Loucy (cell line): ENCODE measurements at regions not wholly inside any gene's neighbourhood (a gene's known extent, or its start where the extent isn't known, plus 50 kb on each side); places are given as distances from the start of the nearest gene placed in this dataset.

Source experiments
- H2AFZ ChIP-seq: fragments of 200-600 bp; sonication (generic); 2 replicates; pipeline ENCODE4 v1.6.0; 2016; ENCODE audit warnings: antibody characterized with exemption, mild to moderate bottlenecking, low read length, moderate library complexity
- H3F3A ChIP-seq: fragments of 200-600 bp; 2 replicates; pipeline ENCODE4 v1.6.0; 2016; ENCODE audit warnings: antibody characterized with exemption, low read depth, mild to moderate bottlenecking
- H3K27me3 ChIP-seq: fragments of 200-600 bp; sonication (generic); 2 replicates; pipeline ENCODE4 v1.6.1; 2014; ENCODE audit warnings: low read length, mild to moderate bottlenecking; ENCODE audit not compliant: insufficient read depth, poor library complexity, severe bottlenecking
- H3K36me3 ChIP-seq: fragments of 200-600 bp; sonication (generic); 2 replicates; pipeline ENCODE4 v1.6.1; 2016; ENCODE audit warnings: low read length; ENCODE audit not compliant: insufficient read depth
- H3K4me1 ChIP-seq: fragments of 200-600 bp; sonication (generic); 2 replicates; pipeline ENCODE4 v1.5.1; 2014; ENCODE audit warnings: low read length, mild to moderate bottlenecking; ENCODE audit not compliant: insufficient read depth, poor library complexity, severe bottlenecking
- H3K4me2 ChIP-seq: fragments of 200-600 bp; sonication (generic); 2 replicates; pipeline ENCODE4 v1.6.0; 2014; ENCODE audit warnings: antibody characterized with exemption, low read length, low read depth, mild to moderate bottlenecking; ENCODE audit not compliant: poor library complexity, severe bottlenecking
- H3K4me3 ChIP-seq: fragments of 200-600 bp; sonication (generic); 2 replicates; pipeline ENCODE4 v1.5.1; 2014; ENCODE audit warnings: low read length, mild to moderate bottlenecking, mixed read lengths; ENCODE audit not compliant: poor library complexity, severe bottlenecking
- H3K79me2 ChIP-seq: fragments of 200-600 bp; sonication (generic); 2 replicates; pipeline ENCODE4 v1.6.1; 2014; ENCODE audit warnings: low read length; ENCODE audit not compliant: insufficient read depth
- H3K9ac ChIP-seq: fragments of 200-600 bp; sonication (generic); 2 replicates; pipeline ENCODE4 v1.6.0; 2014; ENCODE audit warnings: mild to moderate bottlenecking, low read depth, low read length, moderate library complexity; ENCODE audit not compliant: poor library complexity, severe bottlenecking
- H3K9me2 ChIP-seq: fragments of 200-600 bp; sonication (generic); replicated peaks from 2 replicates; pipeline ENCODE4 v1.6.1; 2016; ENCODE audit warnings: low read depth, low read length, mixed read lengths
- H3K9me3 ChIP-seq: fragments of 200-600 bp; sonication (generic); 2 replicates; pipeline ENCODE4 v1.6.1; 2014; ENCODE audit warnings: mild to moderate bottlenecking, antibody characterized with exemption, low read length, low read depth; ENCODE audit not compliant: insufficient read depth
- H4K20me1 ChIP-seq: fragments of 200-600 bp; sonication (generic); 2 replicates; pipeline ENCODE4 v1.6.0; 2014; ENCODE audit warnings: antibody characterized with exemption, low read length, mild to moderate bottlenecking; ENCODE audit not compliant: insufficient read depth, poor library complexity, severe bottlenecking
- CTCF ChIP-seq: fragments of 200-600 bp; sonication (generic); conservative IDR thresholded peaks from 2 replicates; pipeline ENCODE4 v1.5.1; 2014; ENCODE audit warnings: mild to moderate bottlenecking, antibody characterized with exemption, low read length
- EZH2phosphoT487 ChIP-seq: fragments of 200-600 bp; IDR thresholded peaks from 2 replicates; pipeline ENCODE4 v1.6.1; 2018; ENCODE audit warnings: antibody characterized with exemption, mild to moderate bottlenecking, moderate library complexity, borderline replicate concordance

DNA sequence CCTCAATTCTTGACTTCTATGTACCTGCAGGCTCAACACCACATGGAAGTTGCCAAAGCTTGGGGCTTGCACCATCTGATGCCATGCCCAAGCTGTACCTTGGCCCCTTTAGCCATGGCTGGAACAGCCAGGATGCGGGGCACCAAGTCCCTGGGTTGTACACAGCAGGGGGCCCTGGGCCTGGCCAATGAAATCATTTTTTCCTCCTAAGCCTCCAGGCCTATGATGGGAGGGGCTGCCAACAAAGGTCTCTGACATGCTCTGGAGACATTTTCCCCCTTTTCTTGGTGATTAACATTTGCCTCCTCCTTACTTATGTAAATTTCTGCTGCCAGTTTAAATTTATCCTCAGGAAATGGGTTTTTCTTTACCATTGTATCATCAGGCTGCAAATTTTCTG is 1428.1 kb downstream of the C4orf33 start:
- TF ChIP-seq EZH2phosphoT487 = no peak
- no peak for TF ChIP-seq CTCF
- H3K4me3 ChIP-seq = no peak overlapping the region
- no peak overlapping the region for H3K4me2 ChIP-seq

GRCh38 chr4:130530505-130530904 is 1434.6 kb downstream of the C4orf33 start:
- TF ChIP-seq CTCF (no peak), EZH2phosphoT487 (no peak)
- Histone ChIP-seq H3K79me2 (no peaks in the 10 kb centered on the region), H3K4me1 (no peaks in the 10 kb centered on the region), H3K4me3 (no peak overlapping the region), H3K36me3 (no peaks in the 10 kb centered on the region), H3K27me3 (no peaks in the 10 kb centered on the region), H3K9me3 (no peaks in the 10 kb centered on the region), H3K4me2 (no peak overlapping the region), H4K20me1 (no peaks in the 10 kb centered on the region), H2AFZ (no peak overlapping the region), H3F3A (no peaks in the 10 kb centered on the region), H3K9me2 (no peaks in the 10 kb centered on the region), H3K9ac (no peak overlapping the region)

More for the DNA sequence above, 1428.1 kb downstream of the C4orf33 start:
- no peak overlapping the region for H3K9ac ChIP-seq
- H3K4me1 ChIP-seq = no peaks in the 10 kb centered on the region
- no peaks in the 10 kb centered on the region for H3K36me3 ChIP-seq
- H3K9me2 ChIP-seq = no peaks in the 10 kb centered on the region
- no peaks in the 10 kb centered on the region for H3F3A ChIP-seq
- H2AFZ ChIP-seq = no peak overlapping the region
- H3K79me2 ChIP-seq = no peaks in the 10 kb centered on the region
- no peaks in the 10 kb centered on the region for H3K27me3 ChIP-seq
- peaks cover 4% of the 10 kb centered on the region; the same call in 1 of the 2 replicates for H3K9me3 ChIP-seq
- H4K20me1 ChIP-seq = no peaks in the 10 kb centered on the region

DNA sequence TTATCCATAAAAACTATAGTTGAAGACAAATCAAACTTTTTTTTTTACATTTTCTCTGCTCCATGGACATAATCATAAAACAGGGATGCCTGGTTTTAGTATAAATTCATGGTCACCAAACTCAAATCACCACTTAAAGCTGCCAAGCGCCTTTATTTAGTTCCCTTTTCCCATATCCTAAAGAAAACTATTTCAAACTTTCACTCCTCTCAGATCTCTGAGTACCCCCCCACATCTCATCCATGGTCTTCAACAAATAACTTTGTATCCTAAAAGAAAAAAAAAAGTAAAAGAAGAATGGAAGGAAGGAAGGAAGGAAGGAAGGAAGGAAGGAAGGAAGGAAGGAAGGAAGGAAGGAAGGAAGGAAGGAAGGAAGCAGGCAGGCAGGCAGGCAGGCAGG is 1438.7 kb downstream of the C4orf33 start:
- no peak overlapping the region for H2AFZ ChIP-seq
- H4K20me1 ChIP-seq = no peaks in the 10 kb centered on the region
- H3K4me1 ChIP-seq = no peaks in the 10 kb centered on the region
- TF ChIP-seq EZH2phosphoT487 (no peak), CTCF (no peak)
- no peaks in the 10 kb centered on the region for H3K79me2 ChIP-seq
- no peak overlapping the region for H3K4me3 ChIP-seq
- no peaks in the 10 kb centered on the region for H3F3A ChIP-seq
- H3K4me2 ChIP-seq = no peak overlapping the region
- no peaks in the 10 kb centered on the region for H3K9me2 ChIP-seq
- no peaks in the 10 kb centered on the region for H3K36me3 ChIP-seq
- H3K9ac ChIP-seq = no peak overlapping the region
- H3K9me3 ChIP-seq = no peaks in the 10 kb centered on the region
- no peaks in the 10 kb centered on the region for H3K27me3 ChIP-seq
